ENCODE measurements at regions not wholly inside any gene's neighbourhood (a gene's known extent, or its start where the extent isn't known, plus 50 kb on each side); places are given as distances from the start of the nearest gene placed in this dataset.

- TF ChIP-seq CTCF (IDR thresholded peaks at IDR 0.05) (no peak), POLR2A (IDR thresholded peaks at IDR 0.05) (no peak)
Measured at GRCh38 chr7:49563693-49564378, 209.6 kb upstream of the VWC2 start.
